Body of pancreas (tissue), 4 donors: ENCODE measurements at regions not wholly inside any gene's neighbourhood (a gene's known extent, or its start where the extent isn't known, plus 50 kb on each side); places are given as distances from the start of the nearest gene placed in this dataset.

Source experiments
- CTCF ChIP-seq, 7 experiments: fragments of 450-650 bp in 4 of 7; fragments of 200-600 bp in 3 of 7; sonication (generic) in 3 of 7; IDR thresholded peaks; one replicate each; pipeline ENCODE4 v1.5.1; 2016 to 2019; ENCODE audit warnings: antibody characterized with exemption in 7 of 7
- POLR2A ChIP-seq, 3 donors: fragments of 450-650 bp; IDR thresholded peaks; one replicate each; pipeline ENCODE4 v1.6.1; 2016; ENCODE audit warnings: antibody characterized with exemption in 3 of 3, mild to moderate bottlenecking in 2 of 3

GRCh38 chr5:25995209-25995608 lies 1043.2 kb downstream of the CDH9 start:
- TF ChIP-seq CTCF (IDR thresholded peaks at IDR 0.05) (no peak), POLR2A (IDR thresholded peaks at IDR 0.05) (no peak)
